ENCODE measurements at regions not wholly inside any gene's neighbourhood (a gene's known extent, or its start where the extent isn't known, plus 50 kb on each side); places are given as distances from the start of the nearest gene placed in this dataset.
"Not testable (repeated sequence)": the region's sequence is repeated elsewhere in the genome, so short reads cannot be mapped to it uniquely, and the experiment has no call there.

- no peak for TF ChIP-seq CTCF (IDR thresholded peaks at IDR 0.05)
- Histone ChIP-seq H3K36me3 (ENCODE audit: insufficient read depth in 1 of 2, low read depth in 1 of 2) (no peaks in the 10 kb centered on the region), H3K27ac (no peak overlapping the region), H3K4me1 (no peaks in the 10 kb centered on the region), H3K4me3 (no peak overlapping the region), H3K27me3 (ENCODE audit: insufficient read depth in 3 of 3, low read length in 2 of 3) (no peaks in the 10 kb centered on the region), H3K9me3 (no peaks in the 10 kb centered on the region)
- ATAC-seq: no peak
- intact Hi-C loops (cut with DNase I): no loop called here
- no peak for DNase-seq
Observed at GRCh38 chr3:86887876-86888275, 103.1 kb downstream of the VGLL3 start.

GRCh38 chr3:86880066-86880465 is 110.9 kb downstream of the VGLL3 start:
- H3K27me3 ChIP-seq (ENCODE audit: insufficient read depth in 3 of 3, low read length in 2 of 3): no peaks in the 10 kb centered on the region
- intact Hi-C loops (cut with DNase I): no loop called here
- ATAC-seq (no peak), DNase-seq (no peak)
- H3K9me3 ChIP-seq: no peaks in the 10 kb centered on the region
- TF ChIP-seq CTCF (IDR thresholded peaks at IDR 0.05): no peak
- no peak overlapping the region for H3K4me3 ChIP-seq
- H3K4me1 ChIP-seq: no peaks in the 10 kb centered on the region
- 94 to 95% (median 95%) methylated on average over 6 of the region's 6 CpGs for WGBS, 3 donors
- H3K36me3 ChIP-seq (ENCODE audit: insufficient read depth in 1 of 2, low read depth in 1 of 2): no peaks in the 10 kb centered on the region
- no peak overlapping the region for H3K27ac ChIP-seq

DNA sequence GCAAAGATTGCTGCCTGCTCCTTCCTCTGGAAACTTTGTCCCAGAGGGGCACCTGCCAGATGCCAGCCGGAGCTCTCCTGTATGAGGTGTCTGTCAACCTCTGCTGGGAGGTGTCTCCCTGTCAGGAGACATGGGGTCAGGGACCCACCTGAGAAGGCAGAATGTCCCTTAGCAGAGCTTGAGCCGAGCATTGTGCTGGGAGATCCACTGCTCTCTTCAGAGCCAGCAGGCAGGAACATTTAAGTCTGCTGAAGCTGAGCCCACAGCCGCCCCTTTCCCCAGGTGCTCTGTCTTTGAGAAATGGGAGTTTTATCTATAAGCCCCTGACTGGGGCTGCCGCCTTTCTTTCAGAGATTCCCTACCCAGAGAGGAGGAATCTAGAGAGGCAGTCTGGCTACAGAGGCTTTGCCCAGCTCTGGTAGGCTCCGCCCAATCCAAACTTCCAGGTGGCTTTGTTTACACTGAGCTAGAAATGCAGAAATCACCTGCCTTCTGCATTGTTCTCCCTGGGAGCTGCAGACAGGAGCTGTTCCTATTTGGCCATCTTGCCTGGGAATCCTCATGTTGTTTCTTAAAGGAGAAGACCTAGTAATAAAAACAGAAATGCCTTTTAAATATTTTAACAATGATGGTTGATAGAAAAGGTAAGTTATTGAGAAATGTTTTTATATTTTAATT is 114.3 kb downstream of the VGLL3 start:
- intact Hi-C loops (cut with DNase I); H3K27ac ChIP-seq; ATAC-seq; H3K9me3 ChIP-seq; H3K4me3 ChIP-seq; H3K27me3 ChIP-seq (ENCODE audit: insufficient read depth in 3 of 3, low read length in 2 of 3); DNase-seq; H3K4me1 ChIP-seq; H3K36me3 ChIP-seq (ENCODE audit: insufficient read depth in 1 of 2, low read depth in 1 of 2): not testable (repeated sequence)
- WGBS, 3 donors: 84 to 89% (median 85%) methylated on average over 5 of the region's 5 CpGs

GRCh38 chr3:86874790-86875189 is 116.2 kb downstream of the VGLL3 start:
- DNase-seq; H3K9me3 ChIP-seq; H3K4me3 ChIP-seq; H3K4me1 ChIP-seq; ATAC-seq; H3K36me3 ChIP-seq (ENCODE audit: insufficient read depth in 1 of 2, low read depth in 1 of 2); H3K27ac ChIP-seq; H3K27me3 ChIP-seq (ENCODE audit: insufficient read depth in 3 of 3, low read length in 2 of 3); intact Hi-C loops (cut with DNase I): not testable (repeated sequence)
- WGBS, 3 donors: 92 to 100% (median 97%) methylated on average over 1 of the region's 1 CpG

- Histone ChIP-seq H3K4me3 (no peak overlapping the region), H3K27me3 (ENCODE audit: insufficient read depth in 3 of 3, low read length in 2 of 3) (no peaks in the 10 kb centered on the region), H3K27ac (no peak overlapping the region), H3K36me3 (ENCODE audit: insufficient read depth in 1 of 2, low read depth in 1 of 2) (no peaks in the 10 kb centered on the region), H3K4me1 (no peaks in the 10 kb centered on the region), H3K9me3 (no peaks in the 10 kb centered on the region)
- ATAC-seq (no peak), DNase-seq (no peak)
- intact Hi-C loops (cut with DNase I): no loop called here
- TF ChIP-seq CTCF (IDR thresholded peaks at IDR 0.05): no peak
- WGBS, 3 donors: 24 to 26% (median 25%) methylated on average over 4 of the region's 4 CpGs
Observed at GRCh38 chr3:86869566-86869965, 121.4 kb downstream of the VGLL3 start.

DNA sequence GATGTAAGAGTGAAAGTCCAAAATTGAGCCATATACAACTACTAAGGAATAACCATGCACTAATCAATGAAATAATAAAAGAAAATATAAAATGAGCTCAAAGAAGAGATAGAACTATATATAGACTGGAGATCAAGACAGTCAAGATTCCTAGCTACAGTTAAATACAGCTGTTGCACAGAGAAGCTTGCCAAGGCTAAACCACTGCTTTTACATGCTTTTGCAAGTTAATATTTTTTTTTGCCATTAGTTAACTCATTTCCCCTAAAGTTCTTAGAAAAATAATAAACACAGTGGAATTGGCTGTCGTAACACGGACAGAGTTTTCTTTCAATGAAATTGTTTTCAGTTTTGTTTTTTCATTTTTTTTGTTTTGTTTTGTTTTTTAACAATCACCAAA is 123.0 kb downstream of the VGLL3 start:
- ATAC-seq: no peak
- intact Hi-C loops (cut with DNase I): no loop called here

More for the DNA sequence above, 123.0 kb downstream of the VGLL3 start:
- H3K4me3 ChIP-seq: no peak overlapping the region
- no peaks in the 10 kb centered on the region for H3K9me3 ChIP-seq
- 18 to 51% (median 19%) methylated on average over 2 of the region's 2 CpGs for WGBS, 3 donors
- TF ChIP-seq CTCF (IDR thresholded peaks at IDR 0.05): no peak
- DNase-seq: no peak
- no peaks in the 10 kb centered on the region for H3K4me1 ChIP-seq
- no peaks in the 10 kb centered on the region for H3K36me3 ChIP-seq (ENCODE audit: insufficient read depth in 1 of 2, low read depth in 1 of 2)
- no peaks in the 10 kb centered on the region for H3K27me3 ChIP-seq (ENCODE audit: insufficient read depth in 3 of 3, low read length in 2 of 3)
- H3K27ac ChIP-seq: no peak overlapping the region

Data from psoas muscle (tissue), 7 donors.